ENCODE measurements at regions not wholly inside any gene's neighbourhood (a gene's known extent, or its start where the extent isn't known, plus 50 kb on each side); places are given as distances from the start of the nearest gene placed in this dataset.
A peak's percentile ranks its signal among the peaks of the same experiment; 100 is the strongest.

DNA sequence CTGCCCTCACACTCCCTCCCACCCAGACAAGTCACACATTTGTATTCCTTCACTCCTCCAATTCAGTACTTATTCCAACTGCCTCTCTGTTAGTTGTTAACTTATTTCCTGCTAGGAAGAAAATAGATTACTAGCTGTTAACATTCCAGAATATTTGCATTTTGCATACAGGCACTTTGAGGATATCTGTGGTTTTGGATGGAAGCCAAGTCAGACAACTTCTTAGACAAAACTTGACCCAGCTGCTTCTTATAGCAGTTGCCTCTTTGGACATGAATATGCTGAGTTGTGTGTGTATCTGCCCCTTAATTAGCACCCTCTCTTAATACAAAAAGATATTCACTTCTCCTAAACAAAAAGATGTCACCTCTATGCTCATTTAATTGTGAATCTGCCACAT is 1280.6 kb upstream of the ACO1 start:
- Histone ChIP-seq H3K36me3 (ENCODE audit: control insufficient read depth, insufficient read depth, low read length) (no peaks in the 10 kb centered on the region), H3K27me3 (ENCODE audit: control insufficient read depth, insufficient read depth, low read length, poor library complexity, severe bottlenecking) (no peaks in the 10 kb centered on the region), H3K4me1 (ENCODE audit: control insufficient read depth, insufficient read depth, low read length) (no peaks in the 10 kb centered on the region), H3K4me3 (ENCODE audit: low read length) (no peak overlapping the region), H3K9me3 (ENCODE audit: control insufficient read depth, low read length) (no peaks in the 10 kb centered on the region), H3K27ac (ENCODE audit: low read depth, low read length) (no peak overlapping the region), H3K9ac (ENCODE audit: extremely low read depth, low read length, poor library complexity, severe bottlenecking) (no peak overlapping the region)
- no peak overlapping the region for H3K4me3 Mint-ChIP-seq
- TF ChIP-seq, protein P1, sequence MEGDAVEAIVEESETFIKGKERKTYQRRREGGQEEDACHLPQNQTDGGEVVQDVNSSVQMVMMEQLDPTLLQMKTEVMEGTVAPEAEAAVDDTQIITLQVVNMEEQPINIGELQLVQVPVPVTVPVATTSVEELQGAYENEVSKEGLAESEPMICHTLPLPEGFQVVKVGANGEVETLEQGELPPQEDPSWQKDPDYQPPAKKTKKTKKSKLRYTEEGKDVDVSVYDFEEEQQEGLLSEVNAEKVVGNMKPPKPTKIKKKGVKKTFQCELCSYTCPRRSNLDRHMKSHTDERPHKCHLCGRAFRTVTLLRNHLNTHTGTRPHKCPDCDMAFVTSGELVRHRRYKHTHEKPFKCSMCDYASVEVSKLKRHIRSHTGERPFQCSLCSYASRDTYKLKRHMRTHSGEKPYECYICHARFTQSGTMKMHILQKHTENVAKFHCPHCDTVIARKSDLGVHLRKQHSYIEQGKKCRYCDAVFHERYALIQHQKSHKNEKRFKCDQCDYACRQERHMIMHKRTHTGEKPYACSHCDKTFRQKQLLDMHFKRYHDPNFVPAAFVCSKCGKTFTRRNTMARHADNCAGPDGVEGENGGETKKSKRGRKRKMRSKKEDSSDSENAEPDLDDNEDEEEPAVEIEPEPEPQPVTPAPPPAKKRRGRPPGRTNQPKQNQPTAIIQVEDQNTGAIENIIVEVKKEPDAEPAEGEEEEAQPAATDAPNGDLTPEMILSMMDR (conservative IDR thresholded peaks at IDR 0.05): no peak
- H3K36me3 Mint-ChIP-seq (ENCODE audit: low read depth): no peaks in the 10 kb centered on the region
- no peak for DNase-seq
- H3K27ac Mint-ChIP-seq: no peak overlapping the region
- H3K9me3 Mint-ChIP-seq: no peaks in the 10 kb centered on the region
- H3K27me3 Mint-ChIP-seq (ENCODE audit: insufficient read depth): no peaks in the 10 kb centered on the region
- no peaks in the 10 kb centered on the region for H3K4me1 Mint-ChIP-seq

- Mint-ChIP-seq H3K4me1 (no peaks in the 10 kb centered on the region), H3K4me3 (no peak overlapping the region), H3K9me3 (no peaks in the 10 kb centered on the region), H3K27me3 (ENCODE audit: insufficient read depth) (no peaks in the 10 kb centered on the region), H3K36me3 (ENCODE audit: low read depth) (no peaks in the 10 kb centered on the region), H3K27ac (no peak overlapping the region)
- TF ChIP-seq, protein P1 (conservative IDR thresholded peaks at IDR 0.05): no peak
- no peak overlapping the region for H3K4me3 ChIP-seq (ENCODE audit: low read length)
- H3K36me3 ChIP-seq (ENCODE audit: control insufficient read depth, insufficient read depth, low read length): no peaks in the 10 kb centered on the region
- WGBS, 2 experiments (ENCODE audit: insufficient coverage in 1 of 2, insufficient read length in 1 of 2): 50 to 67% methylated on average over 2 to 4 of the region's 4 CpGs
- no peaks in the 10 kb centered on the region for H3K9me3 ChIP-seq (ENCODE audit: control insufficient read depth, low read length)
- no peaks in the 10 kb centered on the region for H3K4me1 ChIP-seq (ENCODE audit: control insufficient read depth, insufficient read depth, low read length)
- no peak for DNase-seq
- H3K27me3 ChIP-seq (ENCODE audit: control insufficient read depth, insufficient read depth, low read length, poor library complexity, severe bottlenecking): no peaks in the 10 kb centered on the region
- H3K27ac ChIP-seq (ENCODE audit: low read depth, low read length): no peak overlapping the region
- no peak overlapping the region for H3K9ac ChIP-seq (ENCODE audit: extremely low read depth, low read length, poor library complexity, severe bottlenecking)
Observed at GRCh38 chr9:31104249-31104648, 1280.2 kb upstream of the ACO1 start.

DNA sequence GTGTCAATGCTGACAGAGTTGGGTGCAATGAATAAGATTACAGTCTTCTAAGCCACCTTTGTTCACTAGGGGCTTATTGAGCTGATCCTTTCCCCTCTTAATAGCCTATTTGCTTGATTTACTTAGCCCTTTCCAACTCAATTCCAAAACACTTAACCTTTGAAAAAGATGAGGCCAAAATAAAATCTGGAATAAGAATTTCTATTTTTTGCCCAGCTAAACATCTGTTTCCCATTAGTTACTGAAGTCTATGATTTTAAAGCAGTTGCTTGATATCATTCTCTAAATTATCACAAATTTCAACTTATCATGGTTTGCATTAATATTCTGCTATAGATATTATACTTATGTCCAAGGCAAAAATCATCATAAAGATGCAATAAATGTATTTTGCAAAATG is 1272.0 kb upstream of the ACO1 start:
- Histone ChIP-seq H3K9ac (ENCODE audit: extremely low read depth, low read length, poor library complexity, severe bottlenecking) (no peak overlapping the region), H3K4me3 (ENCODE audit: low read length) (no peak overlapping the region), H3K36me3 (ENCODE audit: control insufficient read depth, insufficient read depth, low read length) (no peaks in the 10 kb centered on the region), H3K27me3 (ENCODE audit: control insufficient read depth, insufficient read depth, low read length, poor library complexity, severe bottlenecking) (no peaks in the 10 kb centered on the region), H3K4me1 (ENCODE audit: control insufficient read depth, insufficient read depth, low read length) (no peaks in the 10 kb centered on the region), H3K9me3 (ENCODE audit: control insufficient read depth, low read length) (no peaks in the 10 kb centered on the region), H3K27ac (ENCODE audit: low read depth, low read length) (no peak overlapping the region)
- Mint-ChIP-seq H3K4me3 (no peak overlapping the region), H3K9me3 (no peaks in the 10 kb centered on the region), H3K4me1 (peaks cover 5% of the 10 kb centered on the region), H3K27ac (no peak overlapping the region), H3K27me3 (ENCODE audit: insufficient read depth) (no peaks in the 10 kb centered on the region), H3K36me3 (ENCODE audit: low read depth) (no peaks in the 10 kb centered on the region)
- TF ChIP-seq, protein P1 (conservative IDR thresholded peaks at IDR 0.05): peak; percentile 43
- DNase-seq: no peak
